GM23338 (cell line): ENCODE measurements at regions not wholly inside any gene's neighbourhood (a gene's known extent, or its start where the extent isn't known, plus 50 kb on each side); places are given as distances from the start of the nearest gene placed in this dataset.

Experiments used
- ATAC-seq: fragments of 200-7000 bp; cut with Tn5 transposase; 3 replicates; pipeline ENCODE4 v1.9.1; 2020
- DNase-seq: peaks from one replicate; pipeline ENCODE4 v3.0.0-alpha.2; 2015; ENCODE audit warnings: low spot score
- H2AFZ ChIP-seq: fragments of 200-600 bp; sonication (generic); 2 replicates; pipeline ENCODE4 v1.8.0; 2016; ENCODE audit warnings: antibody characterized with exemption, mild to moderate bottlenecking, moderate library complexity
- H3F3A ChIP-seq: fragments of 200-600 bp; sonication (generic); replicated peaks from 2 replicates; pipeline ENCODE4 v1.8.0; 2017; ENCODE audit warnings: antibody characterized with exemption, mixed run types, low read depth
- H3K27ac ChIP-seq: fragments of 200-600 bp; sonication (generic); 2 replicates; pipeline ENCODE4 v1.6.1; 2016; ENCODE audit warnings: low read depth
- H3K27me3 ChIP-seq: fragments of 200-600 bp; sonication (generic); 2 replicates; pipeline ENCODE4 v1.8.0; 2016; ENCODE audit warnings: mild to moderate bottlenecking, mixed run types, moderate library complexity; ENCODE audit not compliant: insufficient read depth
- H3K36me3 ChIP-seq: fragments of 200-600 bp; sonication (generic); 2 replicates; pipeline ENCODE4 v1.8.0; 2016; ENCODE audit warnings: mild to moderate bottlenecking; ENCODE audit not compliant: insufficient read depth
- H3K4me1 ChIP-seq: fragments of 200-600 bp; sonication (generic); 2 replicates; pipeline ENCODE4 v1.8.0; 2016; ENCODE audit warnings: mild to moderate bottlenecking, moderate library complexity; ENCODE audit not compliant: insufficient read depth
- H3K4me2 ChIP-seq: fragments of 200-600 bp; sonication (generic); 2 replicates; pipeline ENCODE4 v1.7.1; 2017; ENCODE audit warnings: mixed run types
- H3K4me3 ChIP-seq: fragments of 200-600 bp; sonication (generic); 2 replicates; pipeline ENCODE4 v1.6.1; 2016; ENCODE audit warnings: mixed run types
- H3K79me2 ChIP-seq: fragments of 200-600 bp; sonication (generic); replicated peaks from 2 replicates; pipeline ENCODE4 v1.8.0; 2017; ENCODE audit warnings: mild to moderate bottlenecking; ENCODE audit not compliant: insufficient read depth
- H3K9me2 ChIP-seq: fragments of 200-600 bp; sonication (generic); 2 replicates; pipeline ENCODE4 v1.8.0; 2017; ENCODE audit not compliant: insufficient read depth
- H4K20me1 ChIP-seq: fragments of 200-600 bp; sonication (generic); replicated peaks from 2 replicates; pipeline ENCODE4 v1.8.0; 2017; ENCODE audit warnings: mild to moderate bottlenecking; ENCODE audit not compliant: insufficient read depth
- H3K27ac Mint-ChIP-seq: 2 replicates; pipeline ENCODE4 v1.8.0; 2020; ENCODE audit warnings: inconsistent platforms, mild to moderate bottlenecking, moderate library complexity, mixed read lengths
- H3K27me3 Mint-ChIP-seq: 3 replicates; pipeline ENCODE4 v1.8.0; 2022; ENCODE audit warnings: low read depth, mild to moderate bottlenecking, moderate library complexity, mixed read lengths, inconsistent platforms; ENCODE audit not compliant: insufficient read depth, poor library complexity
- H3K36me3 Mint-ChIP-seq: 3 replicates; pipeline ENCODE4 v1.8.0; 2021; ENCODE audit warnings: low read depth, mild to moderate bottlenecking, inconsistent platforms, moderate library complexity, mixed read lengths
- H3K4me1 Mint-ChIP-seq: 3 replicates; pipeline ENCODE4 v1.8.0; 2020; ENCODE audit warnings: mild to moderate bottlenecking, inconsistent platforms, mixed read lengths
- H3K4me3 Mint-ChIP-seq: 3 replicates; pipeline ENCODE4 v1.8.0; 2021; ENCODE audit warnings: moderate library complexity, mild to moderate bottlenecking, inconsistent platforms, mixed read lengths
- H3K9me3 Mint-ChIP-seq: 3 replicates; pipeline ENCODE4 v1.8.0; 2020; ENCODE audit warnings: moderate library complexity, mild to moderate bottlenecking, inconsistent platforms, mixed read lengths
- EZH2 ChIP-seq: fragments of 200-600 bp; sonication (generic); IDR thresholded peaks from one replicate; pipeline ENCODE4 v1.8.0; 2017; ENCODE audit warnings: antibody characterized with exemption, mild to moderate bottlenecking, low read depth; ENCODE audit not compliant: unreplicated experiment
- JUNB ChIP-seq: IDR thresholded peaks from one replicate; pipeline ENCODE4 v1.6.1; 2016; ENCODE audit warnings: antibody characterized with exemption; ENCODE audit not compliant: unreplicated experiment
- STAT1 ChIP-seq: IDR thresholded peaks from one replicate; pipeline ENCODE4 v1.6.1; 2016; ENCODE audit warnings: antibody characterized with exemption; ENCODE audit not compliant: unreplicated experiment
- TF ChIP-seq, protein P1 (sequence below), 2 experiments: fragments of 200-600 bp in 1 of 2; sonication (generic) in 1 of 2; conservative IDR thresholded peaks; 2 replicates each; pipeline versions ENCODE4 v1.5.1 to v1.6.1; 2016 to 2017; ENCODE audit warnings: antibody characterized with exemption in 2 of 2, low read depth in 2 of 2, mild to moderate bottlenecking in 2 of 2, moderate library complexity in 1 of 2
- TF ChIP-seq, protein P2 (sequence below): fragments of 250-450 bp; sonication (Bioruptor Pico); IDR thresholded peaks from 2 replicates; pipeline ENCODE4 v1.5.0; 2020; ENCODE audit warnings: mild to moderate bottlenecking, moderate library complexity
- TF ChIP-seq, protein P3 (sequence below): IDR thresholded peaks from one replicate; pipeline ENCODE4 v1.6.1; 2018; ENCODE audit warnings: antibody characterized with exemption; ENCODE audit not compliant: unreplicated experiment

DNA sequence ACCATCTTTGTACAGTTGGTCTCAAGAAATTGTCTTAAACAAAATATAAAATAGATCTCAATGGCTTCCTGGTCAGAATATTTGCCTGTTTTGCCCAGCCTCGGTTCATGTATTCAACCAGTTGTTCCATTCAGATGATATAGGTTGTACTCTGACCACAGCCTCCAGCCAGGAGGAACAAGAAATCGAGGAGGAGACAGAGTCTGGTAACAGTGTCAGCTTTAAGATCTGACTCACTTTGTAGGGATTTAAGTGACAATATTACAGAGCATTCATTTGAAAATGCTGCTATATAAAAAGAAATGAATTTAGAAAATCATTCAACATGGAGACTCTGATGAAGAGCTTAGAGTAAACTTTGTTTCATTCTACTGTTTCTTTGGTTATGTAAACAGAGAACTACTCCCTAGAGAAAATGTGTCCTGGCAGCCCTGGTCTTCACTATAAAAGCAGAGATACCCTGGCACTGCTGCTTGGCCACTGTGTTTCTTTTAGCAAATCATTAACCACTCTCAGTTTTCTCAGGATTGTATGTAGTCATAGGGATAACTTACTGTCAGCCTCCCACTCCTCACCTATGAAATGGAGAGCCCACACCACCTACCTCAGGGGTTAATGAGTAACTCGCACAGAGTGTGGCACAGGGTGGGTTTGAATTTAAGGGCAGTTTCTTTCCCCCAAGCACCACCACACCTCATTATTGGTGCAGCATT lies 53.5 kb downstream of the PAGE2 start:
- no peaks in the 10 kb centered on the region for H3K27me3 Mint-ChIP-seq
- Histone ChIP-seq H2AFZ (no peak overlapping the region), H3K27me3 (no peaks in the 10 kb centered on the region), H4K20me1 (no peaks in the 10 kb centered on the region), H3K9me2 (no peaks in the 10 kb centered on the region), H3K4me3 (no peak overlapping the region), H3K27ac (no peak overlapping the region), H3K4me1 (no peaks in the 10 kb centered on the region), H3K79me2 (no peaks in the 10 kb centered on the region), H3K36me3 (no peaks in the 10 kb centered on the region), H3F3A (no peaks in the 10 kb centered on the region), H3K4me2 (no peak overlapping the region)
- peaks cover 7% of the 10 kb centered on the region; the same call in 2 of the 3 replicates for H3K4me1 Mint-ChIP-seq
- H3K9me3 Mint-ChIP-seq = no peaks in the 10 kb centered on the region
- H3K36me3 Mint-ChIP-seq = no peaks in the 10 kb centered on the region
- ATAC-seq (no peak), DNase-seq (no peak)
- no peak overlapping the region for H3K27ac Mint-ChIP-seq
- no peak overlapping the region for H3K4me3 Mint-ChIP-seq
- TF ChIP-seq, protein P1, sequence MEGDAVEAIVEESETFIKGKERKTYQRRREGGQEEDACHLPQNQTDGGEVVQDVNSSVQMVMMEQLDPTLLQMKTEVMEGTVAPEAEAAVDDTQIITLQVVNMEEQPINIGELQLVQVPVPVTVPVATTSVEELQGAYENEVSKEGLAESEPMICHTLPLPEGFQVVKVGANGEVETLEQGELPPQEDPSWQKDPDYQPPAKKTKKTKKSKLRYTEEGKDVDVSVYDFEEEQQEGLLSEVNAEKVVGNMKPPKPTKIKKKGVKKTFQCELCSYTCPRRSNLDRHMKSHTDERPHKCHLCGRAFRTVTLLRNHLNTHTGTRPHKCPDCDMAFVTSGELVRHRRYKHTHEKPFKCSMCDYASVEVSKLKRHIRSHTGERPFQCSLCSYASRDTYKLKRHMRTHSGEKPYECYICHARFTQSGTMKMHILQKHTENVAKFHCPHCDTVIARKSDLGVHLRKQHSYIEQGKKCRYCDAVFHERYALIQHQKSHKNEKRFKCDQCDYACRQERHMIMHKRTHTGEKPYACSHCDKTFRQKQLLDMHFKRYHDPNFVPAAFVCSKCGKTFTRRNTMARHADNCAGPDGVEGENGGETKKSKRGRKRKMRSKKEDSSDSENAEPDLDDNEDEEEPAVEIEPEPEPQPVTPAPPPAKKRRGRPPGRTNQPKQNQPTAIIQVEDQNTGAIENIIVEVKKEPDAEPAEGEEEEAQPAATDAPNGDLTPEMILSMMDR (conservative IDR thresholded peaks at IDR 0.05; ENCODE audit: low read depth in 2 of 2) = no peak

DNA sequence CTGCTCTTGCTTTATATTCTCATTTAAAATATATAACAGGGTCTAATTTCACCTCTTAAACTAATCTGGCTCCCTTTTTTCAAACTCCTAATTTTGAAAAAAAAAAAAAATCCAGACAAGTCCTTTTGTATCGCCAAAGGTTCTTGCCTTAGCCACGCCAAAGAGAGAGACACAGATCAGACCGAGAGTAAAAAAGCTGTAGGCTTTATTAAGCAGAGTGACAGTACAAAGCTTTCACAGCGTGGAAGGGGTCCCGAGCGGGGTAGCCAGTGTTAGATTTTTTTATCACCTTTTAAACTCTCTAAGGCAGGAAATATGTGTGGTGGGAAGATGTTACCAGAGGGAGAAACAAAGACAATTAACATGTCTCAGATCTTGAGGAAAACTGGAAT lies 54.1 kb downstream of the PAGE2 start:
- Histone ChIP-seq H2AFZ (no peak overlapping the region), H3K4me2 (0 out of 2 replicates have a peak overlapping the region, but pooled peaks have one; percentile 38), H3K27me3 (no peaks in the 10 kb centered on the region), H3K36me3 (no peaks in the 10 kb centered on the region), H3K79me2 (no peaks in the 10 kb centered on the region), H3K4me3 (no peak overlapping the region), H3K4me1 (no peaks in the 10 kb centered on the region), H4K20me1 (no peaks in the 10 kb centered on the region), H3K9me2 (no peaks in the 10 kb centered on the region), H3K27ac (no peak overlapping the region), H3F3A (no peaks in the 10 kb centered on the region)
- ATAC-seq (no peak), DNase-seq (no peak)
- no peak overlapping the region for H3K4me3 Mint-ChIP-seq
- H3K27ac Mint-ChIP-seq = peak overlapping the region; percentile 65
- no peaks in the 10 kb centered on the region for H3K27me3 Mint-ChIP-seq
- no peaks in the 10 kb centered on the region for H3K9me3 Mint-ChIP-seq
- peaks cover 7% of the 10 kb centered on the region; the same call in 2 of the 3 replicates for H3K4me1 Mint-ChIP-seq
- no peaks in the 10 kb centered on the region for H3K36me3 Mint-ChIP-seq
- TF ChIP-seq, protein P2, sequence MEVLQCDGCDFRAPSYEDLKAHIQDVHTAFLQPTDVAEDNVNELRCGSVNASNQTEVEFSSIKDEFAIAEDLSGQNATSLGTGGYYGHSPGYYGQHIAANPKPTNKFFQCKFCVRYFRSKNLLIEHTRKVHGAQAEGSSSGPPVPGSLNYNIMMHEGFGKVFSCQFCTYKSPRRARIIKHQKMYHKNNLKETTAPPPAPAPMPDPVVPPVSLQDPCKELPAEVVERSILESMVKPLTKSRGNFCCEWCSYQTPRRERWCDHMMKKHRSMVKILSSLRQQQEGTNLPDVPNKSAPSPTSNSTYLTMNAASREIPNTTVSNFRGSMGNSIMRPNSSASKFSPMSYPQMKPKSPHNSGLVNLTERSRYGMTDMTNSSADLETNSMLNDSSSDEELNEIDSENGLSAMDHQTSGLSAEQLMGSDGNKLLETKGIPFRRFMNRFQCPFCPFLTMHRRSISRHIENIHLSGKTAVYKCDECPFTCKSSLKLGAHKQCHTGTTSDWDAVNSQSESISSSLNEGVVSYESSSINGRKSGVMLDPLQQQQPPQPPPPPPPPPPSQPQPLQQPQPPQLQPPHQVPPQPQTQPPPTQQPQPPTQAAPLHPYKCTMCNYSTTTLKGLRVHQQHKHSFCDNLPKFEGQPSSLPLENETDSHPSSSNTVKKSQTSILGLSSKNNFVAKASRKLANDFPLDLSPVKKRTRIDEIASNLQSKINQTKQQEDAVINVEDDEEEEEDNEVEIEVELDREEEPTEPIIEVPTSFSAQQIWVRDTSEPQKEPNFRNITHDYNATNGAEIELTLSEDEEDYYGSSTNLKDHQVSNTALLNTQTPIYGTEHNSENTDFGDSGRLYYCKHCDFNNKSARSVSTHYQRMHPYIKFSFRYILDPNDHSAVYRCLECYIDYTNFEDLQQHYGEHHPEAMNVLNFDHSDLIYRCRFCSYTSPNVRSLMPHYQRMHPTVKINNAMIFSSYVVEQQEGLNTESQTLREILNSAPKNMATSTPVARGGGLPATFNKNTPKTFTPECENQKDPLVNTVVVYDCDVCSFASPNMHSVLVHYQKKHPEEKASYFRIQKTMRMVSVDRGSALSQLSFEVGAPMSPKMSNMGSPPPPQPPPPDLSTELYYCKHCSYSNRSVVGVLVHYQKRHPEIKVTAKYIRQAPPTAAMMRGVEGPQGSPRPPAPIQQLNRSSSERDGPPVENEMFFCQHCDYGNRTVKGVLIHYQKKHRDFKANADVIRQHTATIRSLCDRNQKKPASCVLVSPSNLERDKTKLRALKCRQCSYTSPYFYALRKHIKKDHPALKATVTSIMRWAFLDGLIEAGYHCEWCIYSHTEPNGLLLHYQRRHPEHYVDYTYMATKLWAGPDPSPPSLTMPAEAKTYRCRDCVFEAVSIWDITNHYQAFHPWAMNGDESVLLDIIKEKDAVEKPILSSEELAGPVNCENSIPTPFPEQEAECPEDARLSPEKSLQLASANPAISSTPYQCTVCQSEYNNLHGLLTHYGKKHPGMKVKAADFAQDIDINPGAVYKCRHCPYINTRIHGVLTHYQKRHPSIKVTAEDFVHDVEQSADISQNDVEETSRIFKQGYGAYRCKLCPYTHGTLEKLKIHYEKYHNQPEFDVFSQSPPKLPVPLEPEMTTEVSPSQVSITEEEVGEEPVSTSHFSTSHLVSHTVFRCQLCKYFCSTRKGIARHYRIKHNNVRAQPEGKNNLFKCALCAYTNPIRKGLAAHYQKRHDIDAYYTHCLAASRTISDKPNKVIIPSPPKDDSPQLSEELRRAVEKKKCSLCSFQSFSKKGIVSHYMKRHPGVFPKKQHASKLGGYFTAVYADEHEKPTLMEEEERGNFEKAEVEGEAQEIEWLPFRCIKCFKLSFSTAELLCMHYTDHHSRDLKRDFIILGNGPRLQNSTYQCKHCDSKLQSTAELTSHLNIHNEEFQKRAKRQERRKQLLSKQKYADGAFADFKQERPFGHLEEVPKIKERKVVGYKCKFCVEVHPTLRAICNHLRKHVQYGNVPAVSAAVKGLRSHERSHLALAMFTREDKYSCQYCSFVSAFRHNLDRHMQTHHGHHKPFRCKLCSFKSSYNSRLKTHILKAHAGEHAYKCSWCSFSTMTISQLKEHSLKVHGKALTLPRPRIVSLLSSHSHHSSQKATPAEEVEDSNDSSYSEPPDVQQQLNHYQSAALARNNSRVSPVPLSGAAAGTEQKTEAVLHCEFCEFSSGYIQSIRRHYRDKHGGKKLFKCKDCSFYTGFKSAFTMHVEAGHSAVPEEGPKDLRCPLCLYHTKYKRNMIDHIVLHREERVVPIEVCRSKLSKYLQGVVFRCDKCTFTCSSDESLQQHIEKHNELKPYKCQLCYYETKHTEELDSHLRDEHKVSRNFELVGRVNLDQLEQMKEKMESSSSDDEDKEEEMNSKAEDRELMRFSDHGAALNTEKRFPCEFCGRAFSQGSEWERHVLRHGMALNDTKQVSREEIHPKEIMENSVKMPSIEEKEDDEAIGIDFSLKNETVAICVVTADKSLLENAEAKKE (CRISPR knock-in tag) = no peak
- TF ChIP-seq, protein P3, sequence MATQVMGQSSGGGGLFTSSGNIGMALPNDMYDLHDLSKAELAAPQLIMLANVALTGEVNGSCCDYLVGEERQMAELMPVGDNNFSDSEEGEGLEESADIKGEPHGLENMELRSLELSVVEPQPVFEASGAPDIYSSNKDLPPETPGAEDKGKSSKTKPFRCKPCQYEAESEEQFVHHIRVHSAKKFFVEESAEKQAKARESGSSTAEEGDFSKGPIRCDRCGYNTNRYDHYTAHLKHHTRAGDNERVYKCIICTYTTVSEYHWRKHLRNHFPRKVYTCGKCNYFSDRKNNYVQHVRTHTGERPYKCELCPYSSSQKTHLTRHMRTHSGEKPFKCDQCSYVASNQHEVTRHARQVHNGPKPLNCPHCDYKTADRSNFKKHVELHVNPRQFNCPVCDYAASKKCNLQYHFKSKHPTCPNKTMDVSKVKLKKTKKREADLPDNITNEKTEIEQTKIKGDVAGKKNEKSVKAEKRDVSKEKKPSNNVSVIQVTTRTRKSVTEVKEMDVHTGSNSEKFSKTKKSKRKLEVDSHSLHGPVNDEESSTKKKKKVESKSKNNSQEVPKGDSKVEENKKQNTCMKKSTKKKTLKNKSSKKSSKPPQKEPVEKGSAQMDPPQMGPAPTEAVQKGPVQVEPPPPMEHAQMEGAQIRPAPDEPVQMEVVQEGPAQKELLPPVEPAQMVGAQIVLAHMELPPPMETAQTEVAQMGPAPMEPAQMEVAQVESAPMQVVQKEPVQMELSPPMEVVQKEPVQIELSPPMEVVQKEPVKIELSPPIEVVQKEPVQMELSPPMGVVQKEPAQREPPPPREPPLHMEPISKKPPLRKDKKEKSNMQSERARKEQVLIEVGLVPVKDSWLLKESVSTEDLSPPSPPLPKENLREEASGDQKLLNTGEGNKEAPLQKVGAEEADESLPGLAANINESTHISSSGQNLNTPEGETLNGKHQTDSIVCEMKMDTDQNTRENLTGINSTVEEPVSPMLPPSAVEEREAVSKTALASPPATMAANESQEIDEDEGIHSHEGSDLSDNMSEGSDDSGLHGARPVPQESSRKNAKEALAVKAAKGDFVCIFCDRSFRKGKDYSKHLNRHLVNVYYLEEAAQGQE = no peak
- TF ChIP-seq STAT1 (no peak), JUNB (no peak), EZH2 (no peak)
- TF ChIP-seq, protein P1 (conservative IDR thresholded peaks at IDR 0.05; ENCODE audit: low read depth in 2 of 2) = no peak
